ENCODE measurements at regions not wholly inside any gene's neighbourhood (a gene's known extent, or its start where the extent isn't known, plus 50 kb on each side); places are given as distances from the start of the nearest gene placed in this dataset.

- TF ChIP-seq POLR2A (IDR thresholded peaks at IDR 0.05) = no peak
- TF ChIP-seq, protein P1, sequence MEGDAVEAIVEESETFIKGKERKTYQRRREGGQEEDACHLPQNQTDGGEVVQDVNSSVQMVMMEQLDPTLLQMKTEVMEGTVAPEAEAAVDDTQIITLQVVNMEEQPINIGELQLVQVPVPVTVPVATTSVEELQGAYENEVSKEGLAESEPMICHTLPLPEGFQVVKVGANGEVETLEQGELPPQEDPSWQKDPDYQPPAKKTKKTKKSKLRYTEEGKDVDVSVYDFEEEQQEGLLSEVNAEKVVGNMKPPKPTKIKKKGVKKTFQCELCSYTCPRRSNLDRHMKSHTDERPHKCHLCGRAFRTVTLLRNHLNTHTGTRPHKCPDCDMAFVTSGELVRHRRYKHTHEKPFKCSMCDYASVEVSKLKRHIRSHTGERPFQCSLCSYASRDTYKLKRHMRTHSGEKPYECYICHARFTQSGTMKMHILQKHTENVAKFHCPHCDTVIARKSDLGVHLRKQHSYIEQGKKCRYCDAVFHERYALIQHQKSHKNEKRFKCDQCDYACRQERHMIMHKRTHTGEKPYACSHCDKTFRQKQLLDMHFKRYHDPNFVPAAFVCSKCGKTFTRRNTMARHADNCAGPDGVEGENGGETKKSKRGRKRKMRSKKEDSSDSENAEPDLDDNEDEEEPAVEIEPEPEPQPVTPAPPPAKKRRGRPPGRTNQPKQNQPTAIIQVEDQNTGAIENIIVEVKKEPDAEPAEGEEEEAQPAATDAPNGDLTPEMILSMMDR (IDR thresholded peaks at IDR 0.05) = no peak
Measured at GRCh38 chr5:124648902-124649467, 97.5 kb downstream of the ZNF608 start.
